H1 (cell line): ENCODE measurements at regions not wholly inside any gene's neighbourhood (a gene's known extent, or its start where the extent isn't known, plus 50 kb on each side); places are given as distances from the start of the nearest gene placed in this dataset.

ENCODE experiments used
- CTCF ChIA-PET: fragments of 300-600 bp; sonication (Branson Sonifier 250); formaldehyde crosslinking; loops from one replicate; lab custom pipeline; 2021; ENCODE audit not compliant: partially characterized antibody; lab: Charles Lee
- POLR2A ChIA-PET: fragments of 300-600 bp; sonication (Branson Sonifier 250); formaldehyde crosslinking; loops from one replicate; lab custom pipeline; 2021; ENCODE audit warnings: inconsistent platforms; ENCODE audit not compliant: partially characterized antibody; lab: Charles Lee
- DNase-seq, 2 experiments: peaks; one replicate each; pipeline versions ENCODE4 v3.0.0 to v3.0.0-alpha.2; 2010 to 2022; ENCODE audit warnings: low spot score in 2 of 2, low read depth in 1 of 2, mixed read lengths in 1 of 2
- FAIRE-seq: peaks from 2 replicates; lab custom pipeline; 2011; peaks lifted over from hg19 to GRCh38; lab: Jason Lieb, UNC
- H2AFZ ChIP-seq: 2 replicates; pipeline ENCODE4 v1.8.1; 2012; ENCODE audit warnings: low read length, inconsistent platforms
- H2AK5ac ChIP-seq: 2 replicates; pipeline ENCODE4 v1.6.1; 2013; ENCODE audit warnings: low read depth, low read length
- H2BK120ac ChIP-seq: replicated peaks from 2 replicates; pipeline ENCODE3; 2013; ENCODE audit warnings: low read depth, low read length, inconsistent platforms
- H2BK12ac ChIP-seq: 2 replicates; pipeline ENCODE4 v1.6.1; 2013; ENCODE audit warnings: low read depth, low read length
- H2BK15ac ChIP-seq: 2 replicates; pipeline ENCODE4 v1.6.1; 2013; ENCODE audit warnings: low read length
- H2BK20ac ChIP-seq: 2 replicates; pipeline ENCODE4 v1.6.1; 2013; ENCODE audit warnings: low read length
- H2BK5ac ChIP-seq: 2 replicates; pipeline ENCODE4 v1.6.1; 2013; ENCODE audit warnings: low read depth, low read length
- H3K14ac ChIP-seq: 2 replicates; pipeline ENCODE4 v1.6.1; 2013; ENCODE audit warnings: inconsistent platforms; ENCODE audit not compliant: insufficient read length
- H3K18ac ChIP-seq: 2 replicates; pipeline ENCODE4 v1.6.1; 2013; ENCODE audit warnings: low read length; ENCODE audit errors: extremely low read depth
- H3K23ac ChIP-seq: 2 replicates; pipeline ENCODE4 v1.6.1; 2013; ENCODE audit warnings: inconsistent platforms; ENCODE audit not compliant: insufficient read length
- H3K23me2 ChIP-seq: 2 replicates; pipeline ENCODE4 v1.6.1; 2013; ENCODE audit warnings: low read depth, low read length
- H3K27ac ChIP-seq: 2 replicates; pipeline ENCODE4 v1.6.1; 2011; ENCODE audit warnings: low read depth, low read length, inconsistent platforms
- H3K27me3 ChIP-seq, 4 experiments: replicated peaks in 1 of 4; 1 replicate in 1 of 4; 2 replicates in 3 of 4; pipeline versions ENCODE4 v1.6.1 to v1.8.1; 2011 to 2013; ENCODE audit warnings: low read length in 3 of 4, mild to moderate bottlenecking in 3 of 4, inconsistent platforms in 2 of 4, mixed read lengths in 2 of 4, moderate library complexity in 1 of 4; ENCODE audit not compliant: control insufficient read depth in 3 of 4, insufficient read depth in 3 of 4; ENCODE audit errors: extremely low read depth in 1 of 4
- H3K36me3 ChIP-seq, 4 experiments: 2 replicates each; pipeline versions ENCODE4 v1.6.1 to v1.8.1; 2011 to 2013; ENCODE audit warnings: mild to moderate bottlenecking in 4 of 4, low read length in 3 of 4, moderate library complexity in 2 of 4, control low read depth in 1 of 4, inconsistent platforms in 1 of 4; ENCODE audit not compliant: insufficient read depth in 4 of 4, control insufficient read depth in 2 of 4
- H3K4ac ChIP-seq: replicated peaks from 2 replicates; pipeline ENCODE3; 2013; ENCODE audit warnings: low read length, low read depth, mixed read lengths, inconsistent platforms; ENCODE audit not compliant: insufficient read length
- H3K4me1 ChIP-seq, 4 experiments: replicated peaks in 1 of 4; 1 replicate in 1 of 4; 2 replicates in 3 of 4; pipeline versions ENCODE4 v1.6.1 to v1.8.1; 2011 to 2013; ENCODE audit warnings: low read length in 3 of 4, inconsistent platforms in 2 of 4, mixed read lengths in 1 of 4; ENCODE audit not compliant: insufficient read depth in 4 of 4, control insufficient read depth in 3 of 4
- H3K4me2 ChIP-seq, 2 experiments: 2 replicates each; pipeline versions ENCODE4 v1.6.1 to v1.8.1; 2011 to 2013; ENCODE audit warnings: low read depth in 2 of 2, low read length in 2 of 2, control low read depth in 1 of 2, inconsistent platforms in 1 of 2, mild to moderate bottlenecking in 1 of 2; ENCODE audit not compliant: insufficient read depth in 1 of 2
- H3K4me3 ChIP-seq, 4 experiments: fragments of 200-600, 300-600 bp in 1 of 4; sonication (generic), shearing (Covaris generic), sonication (Bioruptor Twin) in 1 of 4; 2 replicates each; pipeline versions ENCODE4 v1.5.1 to v1.8.1; 2011 to 2016; ENCODE audit warnings: low read length in 4 of 4, low read depth in 3 of 4, control low read depth in 2 of 4, inconsistent platforms in 2 of 4, mild to moderate bottlenecking in 2 of 4, mixed read lengths in 1 of 4, moderate library complexity in 1 of 4; ENCODE audit not compliant: insufficient read depth in 2 of 4; ENCODE audit errors: extremely low read depth in 1 of 4
- H3K56ac ChIP-seq: replicated peaks from 2 replicates; pipeline ENCODE3; 2013; ENCODE audit warnings: low read depth, mild to moderate bottlenecking, mixed read lengths, low read length, inconsistent platforms; ENCODE audit not compliant: insufficient read length
- H3K79me1 ChIP-seq: 2 replicates; pipeline ENCODE4 v1.6.1; 2013; ENCODE audit warnings: low read depth, low read length, control low read depth
- H3K79me2 ChIP-seq, 2 experiments: 2 replicates each; pipeline versions ENCODE4 v1.6.1 to v1.8.1; 2012 to 2013; ENCODE audit warnings: low read length in 2 of 2, mild to moderate bottlenecking in 2 of 2, inconsistent platforms in 1 of 2; ENCODE audit not compliant: insufficient read depth in 2 of 2, control insufficient read depth in 1 of 2
- H3K9ac ChIP-seq, 4 experiments: replicated peaks in 1 of 4; 1 replicate in 1 of 4; 2 replicates in 3 of 4; pipeline versions ENCODE4 v1.6.1 to v1.8.1; 2011 to 2013; ENCODE audit warnings: low read depth in 3 of 4, low read length in 3 of 4, control low read depth in 2 of 4, mild to moderate bottlenecking in 2 of 4, moderate library complexity in 2 of 4, inconsistent platforms in 1 of 4; ENCODE audit errors: extremely low read depth in 1 of 4
- H3K9me3 ChIP-seq, 2 experiments: 2 replicates each; pipeline versions ENCODE4 v1.6.1 to v1.8.1; 2012 to 2013; ENCODE audit warnings: mild to moderate bottlenecking in 2 of 2, moderate library complexity in 2 of 2, control low read depth in 1 of 2, inconsistent platforms in 1 of 2, low read depth in 1 of 2, low read length in 1 of 2, mixed read lengths in 1 of 2; ENCODE audit not compliant: insufficient read depth in 2 of 2
- H4K20me1 ChIP-seq, 2 experiments: replicated peaks in 1 of 2; 2 replicates each; pipeline versions ENCODE3 to v1.8.1; 2011 to 2013; ENCODE audit warnings: inconsistent platforms in 2 of 2, low read length in 2 of 2, mild to moderate bottlenecking in 1 of 2; ENCODE audit not compliant: insufficient read depth in 2 of 2, control insufficient read depth in 1 of 2
- H4K5ac ChIP-seq: 2 replicates; pipeline ENCODE4 v1.6.1; 2013; ENCODE audit warnings: low read length, low read depth, mixed read lengths, inconsistent platforms; ENCODE audit not compliant: insufficient read length
- H4K8ac ChIP-seq: 2 replicates; pipeline ENCODE4 v1.8.0; 2013; ENCODE audit warnings: mild to moderate bottlenecking, moderate library complexity, low read length, inconsistent platforms; ENCODE audit not compliant: insufficient read depth; ENCODE audit errors: extremely low read depth
- H4K91ac ChIP-seq: replicated peaks from 2 replicates; pipeline ENCODE3; 2013; ENCODE audit warnings: low read length, mixed read lengths, inconsistent platforms; ENCODE audit not compliant: insufficient read length
- GABPA ChIP-seq: IDR thresholded peaks from 2 replicates; pipeline ENCODE4 v1.6.1; 2011; ENCODE audit warnings: mild to moderate bottlenecking, low read length, moderate library complexity, borderline replicate concordance; ENCODE audit not compliant: insufficient read depth
- KDM5A ChIP-seq: fragments of 200-600 bp; IDR thresholded peaks from 2 replicates; pipeline ENCODE4 v1.7.1; 2012; ENCODE audit warnings: mild to moderate bottlenecking, low read length, inconsistent platforms, mixed read lengths
- SIRT6 ChIP-seq: IDR thresholded peaks from one replicate; pipeline ENCODE4 v1.7.1; 2012; ENCODE audit warnings: low read length, inconsistent platforms
- WGBS, 2 experiments: shearing (Covaris generic) in 1 of 2; methylation state at CpG; one replicate each; pipeline versions ENCODE4 v1.1.6 to v1.1.7; 2013 to 2015; ENCODE audit warnings: low lambda C conversion rate in 2 of 2, mixed read lengths in 2 of 2, inconsistent platforms in 1 of 2, low coverage in 1 of 2, missing lambda C conversion rate in 1 of 2; ENCODE audit not compliant: insufficient replicate concordance in 2 of 2, insufficient coverage in 1 of 2, insufficient read length in 1 of 2; ENCODE audit errors: extremely low coverage in 1 of 2, missing lambda C conversion rate in 1 of 2; 5-methylcytosine and 5-hydroxymethylcytosine counted together
- TF ChIP-seq, protein P1 (sequence below), 3 experiments: IDR thresholded peaks; 1 replicate in 2 of 3; 2 replicates in 1 of 3; pipeline versions ENCODE4 v1.5.1 to v1.6.1; 2011; ENCODE audit warnings: low read length in 3 of 3, mild to moderate bottlenecking in 3 of 3, inconsistent platforms in 2 of 3, low read depth in 1 of 3, moderate library complexity in 1 of 3; ENCODE audit not compliant: insufficient read depth in 1 of 3; ENCODE audit errors: control extremely low read depth in 1 of 3

DNA sequence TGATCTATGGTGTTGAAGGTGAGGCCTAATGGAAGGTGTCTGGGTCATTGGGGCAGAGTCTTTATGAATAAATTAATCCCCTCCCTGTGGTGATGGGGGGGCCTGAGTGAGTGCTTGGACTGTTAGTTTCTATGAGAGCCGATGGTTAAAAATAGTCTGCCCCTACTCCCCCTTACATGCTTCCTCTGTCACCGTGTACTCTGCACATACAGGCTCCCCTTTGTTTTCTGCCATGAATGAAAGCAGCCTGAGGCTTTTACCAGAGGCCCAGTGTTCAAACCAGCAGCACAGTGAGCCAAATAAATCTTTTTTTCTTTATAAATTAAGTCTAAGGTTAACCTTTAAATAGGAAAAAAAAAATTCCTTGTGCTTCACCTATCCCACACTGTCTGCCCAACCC lies 657.0 kb downstream of the AMY1C start:
- TF ChIP-seq SIRT6 (no peak), KDM5A (no peak), GABPA (no peak)
- TF ChIP-seq, protein P1, sequence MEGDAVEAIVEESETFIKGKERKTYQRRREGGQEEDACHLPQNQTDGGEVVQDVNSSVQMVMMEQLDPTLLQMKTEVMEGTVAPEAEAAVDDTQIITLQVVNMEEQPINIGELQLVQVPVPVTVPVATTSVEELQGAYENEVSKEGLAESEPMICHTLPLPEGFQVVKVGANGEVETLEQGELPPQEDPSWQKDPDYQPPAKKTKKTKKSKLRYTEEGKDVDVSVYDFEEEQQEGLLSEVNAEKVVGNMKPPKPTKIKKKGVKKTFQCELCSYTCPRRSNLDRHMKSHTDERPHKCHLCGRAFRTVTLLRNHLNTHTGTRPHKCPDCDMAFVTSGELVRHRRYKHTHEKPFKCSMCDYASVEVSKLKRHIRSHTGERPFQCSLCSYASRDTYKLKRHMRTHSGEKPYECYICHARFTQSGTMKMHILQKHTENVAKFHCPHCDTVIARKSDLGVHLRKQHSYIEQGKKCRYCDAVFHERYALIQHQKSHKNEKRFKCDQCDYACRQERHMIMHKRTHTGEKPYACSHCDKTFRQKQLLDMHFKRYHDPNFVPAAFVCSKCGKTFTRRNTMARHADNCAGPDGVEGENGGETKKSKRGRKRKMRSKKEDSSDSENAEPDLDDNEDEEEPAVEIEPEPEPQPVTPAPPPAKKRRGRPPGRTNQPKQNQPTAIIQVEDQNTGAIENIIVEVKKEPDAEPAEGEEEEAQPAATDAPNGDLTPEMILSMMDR (IDR thresholded peaks at IDR 0.05; ENCODE audit: control extremely low read depth in 1 of 3, insufficient read depth in 1 of 3, low read depth in 1 of 3, low read length in 3 of 3), result no peak
- H3K27ac ChIP-seq, result no peak overlapping the region
- no peak overlapping the region for H4K91ac ChIP-seq
- H3K9me3 ChIP-seq, result peaks cover 0 to 5% of the 10 kb centered on the region in 2 experiments; a peak in 1 of 4 replicates
- no peak overlapping the region for H3K56ac ChIP-seq
- no peak overlapping the region for H3K4me3 ChIP-seq
- DNase-seq (no peak), FAIRE-seq (no peak)
- no peak overlapping the region for H2BK12ac ChIP-seq
- no peak overlapping the region for H2BK120ac ChIP-seq
- no peak overlapping the region for H3K14ac ChIP-seq
- H3K9ac ChIP-seq, result no peak overlapping the region
- WGBS, 2 experiments, result 100% methylated on average over 2 of the region's 2 CpGs; no CpG with 5 or more reads in 1 of the 2 experiments
- no peak overlapping the region for H2AK5ac ChIP-seq
- H3K23ac ChIP-seq, result no peak overlapping the region
- H3K36me3 ChIP-seq, result no peaks in the 10 kb centered on the region
- POLR2A ChIA-PET, result no interaction called here
- no peak overlapping the region for H2BK5ac ChIP-seq
- H2AFZ ChIP-seq, result no peak overlapping the region
- H3K79me2 ChIP-seq, result no peaks in the 10 kb centered on the region
- H3K23me2 ChIP-seq, result no peaks in the 10 kb centered on the region
- CTCF ChIA-PET, result no interaction called here
- no peak overlapping the region for H2BK20ac ChIP-seq
- no peak overlapping the region for H3K4me2 ChIP-seq
- no peaks in the 10 kb centered on the region for H3K4me1 ChIP-seq
- H3K79me1 ChIP-seq, result no peaks in the 10 kb centered on the region
- no peak overlapping the region for H2BK15ac ChIP-seq
- H4K20me1 ChIP-seq, result no peaks in the 10 kb centered on the region
- no peak overlapping the region for H3K18ac ChIP-seq
- H3K4ac ChIP-seq, result no peak overlapping the region
- no peaks in the 10 kb centered on the region for H3K27me3 ChIP-seq
- H4K8ac ChIP-seq, result no peak overlapping the region
- H4K5ac ChIP-seq, result no peak overlapping the region
